Activated CD8-positive, alpha-beta memory T cell treated with anti-CD3 and anti-CD28 coated beads, Interleukin-2, amount 50 U/mL, for 1 hour (primary cell): ENCODE measurements at regions not wholly inside any gene's neighbourhood (a gene's known extent, or its start where the extent isn't known, plus 50 kb on each side); places are given as distances from the start of the nearest gene placed in this dataset.

Experiments used
- DNase-seq: peaks from one replicate; pipeline ENCODE4 v3.0.0-alpha.2; 2020; ENCODE audit errors: extremely low read depth

- no peak for DNase-seq
Measured at GRCh38 chr7:142331941-142332340, 74.1 kb upstream of the PRSS58 start.

- DNase-seq, result no peak
Measured at GRCh38 chr7:142329062-142329790, 71.4 kb upstream of the PRSS58 start.

- no peak for DNase-seq
Measured at GRCh38 chr7:142328551-142328950, 70.7 kb upstream of the PRSS58 start.

- DNase-seq, result no peak
Measured at GRCh38 chr7:142327628-142328405, 70.0 kb upstream of the PRSS58 start.

GRCh38 chr7:142323706-142324105 lies 65.8 kb upstream of the PRSS58 start:
- no peak for DNase-seq

- no peak for DNase-seq
Measured at GRCh38 chr7:142321391-142321790, 63.5 kb upstream of the PRSS58 start.

GRCh38 chr7:142320883-142321282 lies 63.0 kb upstream of the PRSS58 start:
- no peak for DNase-seq

GRCh38 chr7:142319970-142320369 lies 62.1 kb upstream of the PRSS58 start:
- no peak for DNase-seq

GRCh38 chr7:142314281-142314680 lies 56.4 kb upstream of the PRSS58 start:
- DNase-seq, result no peak

GRCh38 chr7:142313528-142313927 lies 55.7 kb upstream of the PRSS58 start:
- DNase-seq, result no peak

- DNase-seq, result no peak
Measured at GRCh38 chr7:142311876-142312275, 54.0 kb upstream of the PRSS58 start.

GRCh38 chr7:142308918-142309317 lies 51.1 kb upstream of the PRSS58 start:
- no peak for DNase-seq

- no peak for DNase-seq
Measured at GRCh38 chr7:142308326-142308725, 50.5 kb upstream of the PRSS58 start.
